IMR-90 (cell line): ENCODE measurements at regions not wholly inside any gene's neighbourhood (a gene's known extent, or its start where the extent isn't known, plus 50 kb on each side); places are given as distances from the start of the nearest gene placed in this dataset.

Experiments used
- ATAC-seq: fragments of 200-7000 bp; cut with Tn5 transposase; 2 replicates; pipeline ENCODE4 v1.9.1; 2020; ENCODE audit warnings: low read depth, mild to moderate bottlenecking, moderate library complexity
- BruUV-seq: library from RNA; stranded (reverse); fragments of 400-500 nt; replicated peaks from 2 replicates; lab custom pipeline; 2021; lab: Mats Ljungman, UMichigan
- CTCF ChIA-PET: fragments of 300-600 bp; formaldehyde crosslinking; extraction: SDS; loops from one replicate; lab custom pipeline; 2021; ENCODE audit warnings: antibody characterized with exemption; lab: Yijun Ruan, JAX
- POLR2A ChIA-PET: fragments of 300-600 bp; sonication (Branson Sonifier 250); formaldehyde crosslinking; loops from one replicate; lab custom pipeline; 2022; ENCODE audit warnings: antibody characterized with exemption; ENCODE audit not compliant: unreplicated experiment; lab: Charles Lee
- DNase-seq: peaks from one replicate; pipeline ENCODE4 v3.0.0; 2013
- H2AFZ ChIP-seq: replicated peaks from 2 replicates; pipeline ENCODE3; 2013; ENCODE audit warnings: low read length, mild to moderate bottlenecking; ENCODE audit not compliant: poor library complexity
- H2AK5ac ChIP-seq: 2 replicates; pipeline ENCODE4 v1.6.1; 2013; ENCODE audit warnings: low read depth, low read length, inconsistent platforms
- H2AK9ac ChIP-seq: replicated peaks from 2 replicates; pipeline ENCODE3; 2013; ENCODE audit warnings: mild to moderate bottlenecking, low read depth, low read length, moderate library complexity; ENCODE audit not compliant: poor library complexity
- H2BK120ac ChIP-seq: 2 replicates; pipeline ENCODE4 v1.6.1; 2013; ENCODE audit warnings: low read depth, low read length, inconsistent platforms
- H2BK15ac ChIP-seq: 3 replicates; pipeline ENCODE4 v1.6.1; 2013; ENCODE audit warnings: low read depth, low read length, inconsistent platforms
- H2BK20ac ChIP-seq: 2 replicates; pipeline ENCODE4 v1.6.1; 2013; ENCODE audit warnings: low read depth, mild to moderate bottlenecking, inconsistent platforms, low read length, moderate library complexity
- H2BK5ac ChIP-seq: 2 replicates; pipeline ENCODE4 v1.6.1; 2013; ENCODE audit warnings: mild to moderate bottlenecking, low read depth, low read length, inconsistent platforms; ENCODE audit not compliant: poor library complexity, severe bottlenecking
- H3K14ac ChIP-seq: replicated peaks from 2 replicates; pipeline ENCODE4 v1.6.1; 2013; ENCODE audit warnings: low read depth, low read length, inconsistent platforms
- H3K18ac ChIP-seq: 2 replicates; pipeline ENCODE4 v1.6.1; 2013; ENCODE audit warnings: low read depth, low read length, control low read depth
- H3K23ac ChIP-seq: 2 replicates; pipeline ENCODE4 v1.6.1; 2013; ENCODE audit warnings: low read depth, low read length, inconsistent platforms
- H3K27ac ChIP-seq: 2 replicates; pipeline ENCODE4 v1.5.1; 2013; ENCODE audit warnings: mild to moderate bottlenecking, control low read depth, low read length; ENCODE audit not compliant: insufficient read depth
- H3K27me3 ChIP-seq: 2 replicates; pipeline ENCODE4 v1.6.1; 2013; ENCODE audit warnings: low read length; ENCODE audit not compliant: control insufficient read depth, insufficient read depth
- H3K36me3 ChIP-seq: 2 replicates; pipeline ENCODE4 v1.6.1; 2013; ENCODE audit warnings: low read length, mixed read lengths; ENCODE audit not compliant: control insufficient read depth, insufficient read depth
- H3K4ac ChIP-seq: 2 replicates; pipeline ENCODE4 v1.6.1; 2013; ENCODE audit warnings: low read depth, low read length, inconsistent platforms
- H3K4me1 ChIP-seq: 2 replicates; pipeline ENCODE4 v1.6.1; 2013; ENCODE audit warnings: low read length, mixed read lengths; ENCODE audit not compliant: control insufficient read depth, insufficient read depth
- H3K4me2 ChIP-seq: 2 replicates; pipeline ENCODE4 v1.6.1; 2013; ENCODE audit warnings: low read depth, mild to moderate bottlenecking, control low read depth, low read length, moderate library complexity
- H3K4me3 ChIP-seq: 2 replicates; pipeline ENCODE4 v1.5.1; 2013; ENCODE audit warnings: low read depth, mild to moderate bottlenecking, control low read depth, low read length, moderate library complexity; ENCODE audit not compliant: insufficient read depth
- H3K56ac ChIP-seq: 2 replicates; pipeline ENCODE4 v1.6.1; 2013; ENCODE audit warnings: low read length, inconsistent platforms; ENCODE audit not compliant: insufficient read depth; ENCODE audit errors: extremely low read depth
- H3K79me1 ChIP-seq, 2 experiments: 2 replicates each; pipeline ENCODE4 v1.6.1; 2013; ENCODE audit warnings: low read length in 2 of 2, inconsistent platforms in 1 of 2, low read depth in 1 of 2
- H3K9ac ChIP-seq: 2 replicates; pipeline ENCODE4 v1.6.1; 2013; ENCODE audit warnings: low read depth, low read length, control low read depth
- H3K9me1 ChIP-seq: 2 replicates; pipeline ENCODE4 v1.6.1; 2013; ENCODE audit warnings: low read length, inconsistent platforms; ENCODE audit not compliant: insufficient read depth
- H3K9me3 ChIP-seq: 2 replicates; pipeline ENCODE4 v1.6.1; 2013; ENCODE audit warnings: low read length; ENCODE audit not compliant: control insufficient read depth, insufficient read depth
- H4K20me1 ChIP-seq: 2 replicates; pipeline ENCODE4 v1.6.1; 2013; ENCODE audit warnings: low read length, inconsistent platforms; ENCODE audit not compliant: insufficient read depth
- H4K5ac ChIP-seq: 2 replicates; pipeline ENCODE4 v1.6.1; 2013; ENCODE audit warnings: mild to moderate bottlenecking, low read depth, low read length, control low read depth
- H4K8ac ChIP-seq, 2 experiments: 2 replicates each; pipeline ENCODE4 v1.6.1; 2013; ENCODE audit warnings: low read depth in 2 of 2, low read length in 2 of 2, control low read depth in 1 of 2, inconsistent platforms in 1 of 2
- H4K91ac ChIP-seq: 2 replicates; pipeline ENCODE4 v1.6.1; 2013; ENCODE audit warnings: low read depth, low read length, inconsistent platforms; ENCODE audit not compliant: insufficient read depth
- BHLHE40 ChIP-seq: fragments of 150-350 bp; IDR thresholded peaks from 2 replicates; pipeline ENCODE4 v1.6.1; 2016; ENCODE audit warnings: mild to moderate bottlenecking, low read depth, low read length
- FOS ChIP-seq: fragments of 150-350 bp; IDR thresholded peaks from 2 replicates; pipeline ENCODE4 v1.6.1; 2016; ENCODE audit warnings: low read depth, low read length
- MXI1 ChIP-seq: IDR thresholded peaks from 2 replicates; pipeline ENCODE4 v1.6.1; 2012; ENCODE audit warnings: low read depth, mild to moderate bottlenecking, low read length, moderate library complexity, borderline replicate concordance
- WGBS, 2 experiments: methylation state at CpG; one replicate each; pipeline versions ENCODE4 v1.1.5 to v1.1.7; 2013; ENCODE audit warnings: missing lambda C conversion rate in 2 of 2; ENCODE audit not compliant: insufficient read length in 1 of 2; ENCODE audit errors: extremely low coverage in 2 of 2; 5-methylcytosine and 5-hydroxymethylcytosine counted together
- dilution Hi-C: fragments of 300-500 bp; cut with HindIII; formaldehyde crosslinking; loops from one replicate; pipeline ENCODE4 v1.14.3; 2018; ENCODE audit warnings: low sequenced_read_pairs; ENCODE audit not compliant: unreplicated experiment
- in situ Hi-C: fragments of 300-500 bp; cut with MboI; formaldehyde crosslinking; loops from 3 replicates; pipeline ENCODE4 v1.14.3; 2019; ENCODE audit warnings: low sequenced_read_pairs, inconsistent platforms, mixed read lengths
- intact Hi-C: fragments of 100-400 bp; cut with micrococcal nuclease; formaldehyde crosslinking; loops from 2 replicates; pipeline ENCODE4 v1.10.0; 2022

- no peak overlapping the region for H3K18ac ChIP-seq
- H2BK20ac ChIP-seq, result no peak overlapping the region
- H2BK15ac ChIP-seq, result peak overlapping the region; percentile 28; the same call in 1 of the 3 replicates
- H3K4me2 ChIP-seq, result no peak overlapping the region
- H2AK5ac ChIP-seq, result no peak overlapping the region
- H4K20me1 ChIP-seq, result no peaks in the 10 kb centered on the region
- no CpG with 5 or more reads among the region's 7 CpGs for WGBS, 2 experiments
- peak overlapping the region; percentile 32; the same call in 1 of the 2 replicates for H4K91ac ChIP-seq
- no peaks in the 10 kb centered on the region for H3K9me3 ChIP-seq
- H2BK5ac ChIP-seq, result no peak overlapping the region
- no peak overlapping the region for H4K5ac ChIP-seq
- ATAC-seq (peak; percentile 41), DNase-seq (peak; percentile 62)
- dilution Hi-C loops (no loop called here), intact Hi-C loops (no loop called here), in situ Hi-C loops (no loop called here)
- H2BK120ac ChIP-seq, result no peak overlapping the region
- no peak overlapping the region for H3K4me3 ChIP-seq
- no peak overlapping the region for H2AK9ac ChIP-seq
- H3K36me3 ChIP-seq, result no peaks in the 10 kb centered on the region
- no TSS peak for BruUV-seq
- no peaks in the 10 kb centered on the region for H3K27me3 ChIP-seq
- H3K9me1 ChIP-seq, result peaks cover 4% of the 10 kb centered on the region; the same call in 1 of the 2 replicates
- H3K4ac ChIP-seq, result no peak overlapping the region
- POLR2A ChIA-PET, result no interaction called here
- peaks cover 13% of the 10 kb centered on the region for H3K4me1 ChIP-seq
- H4K8ac ChIP-seq, result peak overlapping the region in 1 of 2 experiments; percentile 40; a peak in 1 of 4 replicates
- H3K79me1 ChIP-seq, result no peaks in the 10 kb centered on the region; a peak in 2 of 4 replicates
- H3K27ac ChIP-seq, result no peak overlapping the region
- CTCF ChIA-PET, result interaction anchor here (1.1 kb wide), 1 partner anchor 11 kb away, joined by 4 read pairs; no protein-coding TSS in a partner anchor
- H3K56ac ChIP-seq, result no peak overlapping the region
- H3K23ac ChIP-seq, result no peak overlapping the region
- H3K9ac ChIP-seq, result no peak overlapping the region
- H3K14ac ChIP-seq, result 0 out of 2 replicates have a peak overlapping the region, but pooled peaks have one; percentile 22
- peak overlapping the region; percentile 70 for H2AFZ ChIP-seq
- peak; percentile 22; the same call in 1 of the 2 replicates for TF ChIP-seq BHLHE40
- TF ChIP-seq MXI1, result no peak
- TF ChIP-seq FOS, result no peak
Measured at GRCh38 chr5:17143335-17143734, 74.1 kb upstream of the BASP1 start.
